Esophagus muscularis mucosa (tissue), 4 donors: ENCODE measurements at regions not wholly inside any gene's neighbourhood (a gene's known extent, or its start where the extent isn't known, plus 50 kb on each side); places are given as distances from the start of the nearest gene placed in this dataset.
"Not testable (repeated sequence)": the region's sequence is repeated elsewhere in the genome, so short reads cannot be mapped to it uniquely, and the experiment has no call there.

ENCODE experiments used
- DNase-seq: peaks from one replicate; pipeline ENCODE4 v3.0.0-alpha.2; 2017; ENCODE audit errors: extremely low spot score
- H3K27ac ChIP-seq, 4 donors: fragments of 200-600 bp; sonication (generic); replicated peaks in 1 of 4; 1 replicate in 3 of 4; 2 replicates in 1 of 4; pipeline ENCODE4 v1.5.1; 2016 to 2019; ENCODE audit warnings: mild to moderate bottlenecking in 1 of 4
- H3K27me3 ChIP-seq, 4 donors: fragments of 200-600 bp; sonication (generic); one replicate each; pipeline versions ENCODE4 v1.5.1 to v1.6.0; 2016 to 2019
- H3K36me3 ChIP-seq, 4 donors: fragments of 200-600 bp; sonication (generic); one replicate each; pipeline ENCODE4 v1.5.1; 2016 to 2019
- H3K4me1 ChIP-seq, 4 donors: fragments of 200-600 bp; sonication (generic); one replicate each; pipeline ENCODE4 v1.5.1; 2016 to 2019
- H3K4me3 ChIP-seq, 4 donors: fragments of 200-600 bp; sonication (generic); 1 replicate in 2 of 4; 2 replicates in 2 of 4; pipeline ENCODE4 v1.5.1; 2016 to 2019; ENCODE audit warnings: mild to moderate bottlenecking in 4 of 4, moderate library complexity in 1 of 4
- H3K9me3 ChIP-seq, 4 donors: fragments of 200-600 bp; sonication (generic); 1 replicate in 3 of 4; 2 replicates in 1 of 4; pipeline ENCODE4 v1.5.1; 2016 to 2019
- CTCF ChIP-seq, 3 experiments: fragments of 200-600 bp in 2 of 3; fragments of 450-650 bp in 1 of 3; sonication (generic) in 2 of 3; IDR thresholded peaks; one replicate each; pipeline ENCODE4 v1.5.1; 2017 to 2019; ENCODE audit warnings: antibody characterized with exemption in 3 of 3, mild to moderate bottlenecking in 2 of 3, moderate library complexity in 1 of 3
- EP300 ChIP-seq: sonication (generic); formaldehyde crosslinking; IDR thresholded peaks from one replicate; pipeline ENCODE4 v1.6.1; 2017; ENCODE audit warnings: antibody characterized with exemption
- POLR2A ChIP-seq: fragments of 450-650 bp; IDR thresholded peaks from one replicate; pipeline ENCODE4 v1.6.1; 2017; ENCODE audit warnings: antibody characterized with exemption, moderate library complexity, mild to moderate bottlenecking, low read depth
- POLR2AphosphoS5 ChIP-seq, 2 donors: sonication (generic); formaldehyde crosslinking; IDR thresholded peaks; one replicate each; pipeline ENCODE4 v1.6.1; 2017; ENCODE audit warnings: antibody characterized with exemption in 2 of 2
- WGBS: methylation state at CpG from one replicate; pipeline ENCODE4 v1.1.5; 2018; 5-methylcytosine and 5-hydroxymethylcytosine counted together
- intact Hi-C: fragments of 100-400 bp; cut with DNase I; formaldehyde crosslinking; loops from one replicate; pipeline ENCODE4 v1.15.1; 2023

DNA sequence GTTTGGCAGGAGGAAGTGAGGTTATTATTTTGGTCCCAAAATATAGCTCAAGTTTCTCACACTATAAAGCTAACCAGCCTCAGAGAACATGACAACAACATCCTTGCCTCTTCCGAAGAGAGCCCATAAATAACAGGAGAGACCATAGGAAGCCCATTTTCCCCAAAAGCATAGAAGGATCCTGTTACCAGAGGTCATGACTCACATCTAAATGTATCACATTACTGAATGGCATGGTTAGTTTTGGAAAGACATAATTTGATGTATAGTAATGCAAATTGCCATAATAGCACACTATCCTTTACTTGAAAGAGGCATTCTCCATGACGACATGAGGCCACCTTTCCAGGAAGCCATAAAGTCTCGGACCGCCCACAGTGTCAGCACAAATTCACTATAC lies 238.8 kb upstream of the GRIA3 start:
- intact Hi-C loops = no loop called here
- no peaks in the 10 kb centered on the region for H3K9me3 ChIP-seq
- no peak overlapping the region for H3K27ac ChIP-seq
- WGBS = 73% methylated on average over 4 of the region's 4 CpGs
- no peaks in the 10 kb centered on the region for H3K4me1 ChIP-seq
- no peak overlapping the region for H3K4me3 ChIP-seq
- no peak for TF ChIP-seq POLR2A
- no peak for TF ChIP-seq POLR2AphosphoS5 (IDR thresholded peaks at IDR 0.05)
- no peak for TF ChIP-seq CTCF (IDR thresholded peaks at IDR 0.05)
- no peak for TF ChIP-seq EP300
- no peaks in the 10 kb centered on the region for H3K36me3 ChIP-seq
- DNase-seq = no peak
- H3K27me3 ChIP-seq = no peaks in the 10 kb centered on the region

DNA sequence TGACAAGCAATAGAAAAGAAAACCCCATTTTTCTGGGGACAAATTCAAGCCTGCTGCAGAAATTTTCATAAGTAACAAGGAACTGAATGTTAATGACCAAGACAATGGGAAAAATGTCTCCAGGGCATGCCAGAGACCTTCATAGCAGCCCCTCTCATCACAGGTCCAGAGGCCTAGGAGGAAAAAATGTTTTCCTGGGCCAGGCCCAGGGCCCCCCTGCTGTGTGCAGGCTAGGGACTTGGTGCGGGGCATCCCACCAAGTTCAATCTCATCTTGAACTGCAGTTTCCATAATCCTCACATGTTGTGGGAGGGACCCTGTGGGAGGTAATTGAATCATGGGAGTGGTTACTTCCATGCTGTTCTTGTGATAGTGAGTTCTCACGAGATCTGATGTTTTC lies 211.5 kb upstream of the GRIA3 start:
- Histone ChIP-seq H3K27me3 (no peaks in the 10 kb centered on the region), H3K36me3 (no peaks in the 10 kb centered on the region), H3K9me3 (no peaks in the 10 kb centered on the region), H3K4me3 (no peak overlapping the region), H3K27ac (no peak overlapping the region), H3K4me1 (no peaks in the 10 kb centered on the region)
- TF ChIP-seq EP300 (no peak), POLR2A (no peak), POLR2AphosphoS5 (IDR thresholded peaks at IDR 0.05) (no peak), CTCF (IDR thresholded peaks at IDR 0.05) (no peak)
- DNase-seq = no peak
- 67% methylated on average over 1 of the region's 2 CpGs for WGBS
- intact Hi-C loops = no loop called here

DNA sequence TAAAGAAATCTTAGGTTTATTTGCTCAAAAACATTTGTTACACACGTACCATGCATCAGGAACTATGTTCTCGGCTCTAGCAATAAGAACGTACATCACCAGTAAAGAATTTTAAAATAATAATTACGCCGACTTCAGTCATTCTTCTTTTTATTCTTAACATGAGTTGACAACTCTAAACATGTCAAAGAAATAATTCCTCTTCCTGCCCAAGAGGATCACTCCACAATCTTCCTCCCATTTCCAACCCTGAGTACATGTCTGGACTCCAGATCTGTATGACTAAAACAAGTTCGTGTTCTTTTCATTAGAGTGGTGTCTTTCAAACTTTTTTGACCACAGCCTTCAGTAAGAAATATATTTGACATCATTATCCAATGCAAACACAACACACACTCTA lies 201.6 kb upstream of the GRIA3 start:
- Histone ChIP-seq H3K27me3 (no peaks in the 10 kb centered on the region), H3K9me3 (no peaks in the 10 kb centered on the region), H3K4me1 (no peaks in the 10 kb centered on the region), H3K4me3 (no peak overlapping the region), H3K36me3 (no peaks in the 10 kb centered on the region), H3K27ac (no peak overlapping the region)
- intact Hi-C loops = no loop called here
- TF ChIP-seq EP300 (no peak), POLR2A (no peak), POLR2AphosphoS5 (IDR thresholded peaks at IDR 0.05) (no peak), CTCF (IDR thresholded peaks at IDR 0.05) (no peak)
- WGBS = 61% methylated on average over 6 of the region's 6 CpGs
- no peak for DNase-seq

DNA sequence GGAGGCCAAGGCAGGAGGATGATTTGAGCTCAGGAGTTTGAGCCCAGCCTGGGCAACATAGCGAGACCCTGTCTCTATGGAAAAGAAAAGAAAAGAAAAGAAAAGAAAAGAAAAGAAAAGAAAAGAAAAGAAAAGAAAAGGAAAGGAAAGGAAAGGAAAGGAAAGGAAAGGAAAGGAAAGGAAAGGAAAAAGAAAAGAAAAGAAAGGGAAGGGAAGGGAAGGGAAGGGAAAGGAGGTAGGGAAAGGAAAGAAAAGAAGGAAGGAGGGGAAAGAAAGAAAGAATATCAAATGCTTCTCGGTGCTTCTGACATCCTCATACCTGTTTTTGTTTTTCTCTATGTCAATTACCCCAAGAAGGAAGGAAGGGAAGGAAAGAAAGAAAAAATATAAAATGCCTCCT lies 181.2 kb upstream of the GRIA3 start:
- DNase-seq, H3K4me3 ChIP-seq, H3K4me1 ChIP-seq, H3K27me3 ChIP-seq, intact Hi-C loops, H3K36me3 ChIP-seq, H3K9me3 ChIP-seq, H3K27ac ChIP-seq: not testable (repeated sequence)
- 60% methylated on average over 2 of the region's 2 CpGs for WGBS

DNA sequence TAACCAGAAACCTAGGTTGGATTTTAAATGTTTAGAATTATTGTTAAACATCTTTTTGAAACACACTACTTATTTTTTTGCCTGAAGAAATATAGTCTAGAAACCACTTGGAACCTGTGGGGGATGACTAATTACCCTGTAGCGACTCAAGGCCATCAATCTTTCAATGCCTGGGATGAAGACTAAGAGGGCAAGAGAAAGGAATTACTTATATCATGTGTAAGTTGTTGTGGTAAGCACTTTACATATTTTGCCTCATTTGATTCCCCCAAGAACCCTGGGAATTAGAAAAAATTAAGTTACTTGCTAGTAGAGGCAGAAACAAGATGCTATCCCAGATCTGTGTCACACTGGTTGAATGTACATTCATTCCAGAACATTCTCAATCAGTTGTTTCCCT lies 170.9 kb upstream of the GRIA3 start:
- H3K27ac ChIP-seq = no peak overlapping the region
- no peaks in the 10 kb centered on the region for H3K9me3 ChIP-seq
- intact Hi-C loops = no loop called here
- H3K4me1 ChIP-seq = no peaks in the 10 kb centered on the region
- H3K4me3 ChIP-seq = no peak overlapping the region
- 45% methylated on average over 1 of the region's 1 CpG for WGBS
- DNase-seq = no peak
- no peak for TF ChIP-seq CTCF (IDR thresholded peaks at IDR 0.05)
- no peak for TF ChIP-seq EP300
- no peak for TF ChIP-seq POLR2A
- no peak for TF ChIP-seq POLR2AphosphoS5 (IDR thresholded peaks at IDR 0.05)
- H3K36me3 ChIP-seq = no peaks in the 10 kb centered on the region
- H3K27me3 ChIP-seq = no peaks in the 10 kb centered on the region
